SK-N-SH (cell line): ENCODE measurements at regions not wholly inside any gene's neighbourhood (a gene's known extent, or its start where the extent isn't known, plus 50 kb on each side); places are given as distances from the start of the nearest gene placed in this dataset.

Experiments used
- CTCF ChIA-PET: fragments of 300-600, 350-600 bp; formaldehyde crosslinking; extraction: SDS; loops from one replicate; lab custom pipeline; 2021; lab: Yijun Ruan, JAX
- POLR2A ChIA-PET: fragments of 350-600 bp; sonication (Branson Sonifier 250); formaldehyde crosslinking; extraction: SDS; loops from one replicate; lab custom pipeline; 2020; ENCODE audit warnings: antibody characterized with exemption, inconsistent platforms; lab: Yijun Ruan, JAX
- DNase-seq: peaks from one replicate; pipeline ENCODE4 v3.0.0; 2012
- H2AFZ ChIP-seq: fragments of 200-600 bp; sonication (generic); 2 replicates; pipeline ENCODE4 v1.8.1; 2016; ENCODE audit warnings: antibody characterized with exemption, mild to moderate bottlenecking, low read depth
- H3F3A ChIP-seq: fragments of 200-600 bp; sonication (generic); replicated peaks from 2 replicates; pipeline ENCODE3; 2016; ENCODE audit warnings: antibody characterized with exemption, mild to moderate bottlenecking; ENCODE audit not compliant: insufficient read depth
- H3K27ac ChIP-seq, 2 experiments: fragments of 200-500 bp in 1 of 2; fragments of 200-600 bp in 1 of 2; sonication (Bioruptor generic) in 1 of 2; sonication (generic), shearing (Covaris generic) in 1 of 2; 2 replicates each; pipeline versions ENCODE4 v1.5.1 to v1.6.1; 2014 to 2016; ENCODE audit warnings: low read depth in 2 of 2, inconsistent platforms in 1 of 2, low read length in 1 of 2, mild to moderate bottlenecking in 1 of 2, mixed read lengths in 1 of 2
- H3K27me3 ChIP-seq: fragments of 200-600 bp; sonication (generic), shearing (Covaris generic); 2 replicates; pipeline ENCODE4 v1.6.1; 2016; ENCODE audit warnings: mixed run types; ENCODE audit not compliant: insufficient read depth
- H3K36me3 ChIP-seq, 2 experiments: fragments of 200-500 bp in 1 of 2; fragments of 200-600 bp in 1 of 2; sonication (Bioruptor generic) in 1 of 2; sonication (generic) in 1 of 2; replicated peaks in 1 of 2; 2 replicates each; pipeline versions ENCODE3 to v1.5.1; 2014 to 2016; ENCODE audit warnings: low read length in 1 of 2, mild to moderate bottlenecking in 1 of 2; ENCODE audit not compliant: insufficient read depth in 2 of 2, control insufficient read depth in 1 of 2
- H3K4me1 ChIP-seq, 2 experiments: fragments of 200-500 bp in 1 of 2; fragments of 200-600 bp in 1 of 2; sonication (Bioruptor generic) in 1 of 2; sonication (generic), shearing (Covaris generic) in 1 of 2; 2 replicates each; pipeline versions ENCODE4 v1.5.1 to v1.6.1; 2014 to 2016; ENCODE audit warnings: low read depth in 1 of 2, low read length in 1 of 2, mixed run types in 1 of 2; ENCODE audit not compliant: insufficient read depth in 2 of 2, control insufficient read depth in 1 of 2
- H3K4me2 ChIP-seq: fragments of 200-600 bp; sonication (generic), shearing (Covaris generic); 2 replicates; pipeline ENCODE4 v1.6.1; 2017; ENCODE audit warnings: mixed run types
- H3K4me3 ChIP-seq, 2 experiments: fragments of 200-500 bp in 1 of 2; fragments of 200-600 bp in 1 of 2; sonication (Bioruptor generic) in 1 of 2; sonication (generic), shearing (Covaris generic) in 1 of 2; 2 replicates each; pipeline versions ENCODE4 v1.5.1 to v1.8.1; 2014 to 2016; ENCODE audit warnings: low read depth in 2 of 2, inconsistent platforms in 1 of 2, low read length in 1 of 2, mild to moderate bottlenecking in 1 of 2, mixed read lengths in 1 of 2, moderate library complexity in 1 of 2
- H3K79me2 ChIP-seq: fragments of 200-600 bp; sonication (generic); 2 replicates; pipeline ENCODE4 v1.8.1; 2017; ENCODE audit warnings: mild to moderate bottlenecking; ENCODE audit not compliant: insufficient read depth
- H3K9ac ChIP-seq: fragments of 200-600 bp; sonication (generic); 2 replicates; pipeline ENCODE4 v1.6.1; 2017; ENCODE audit warnings: mixed run types
- H3K9me2 ChIP-seq: fragments of 200-600 bp; sonication (generic); 2 replicates; pipeline ENCODE4 v1.6.1; 2017; ENCODE audit warnings: mixed run types
- H3K9me3 ChIP-seq: fragments of 200-600 bp; sonication (generic); 2 replicates; pipeline ENCODE4 v1.6.1; 2017; ENCODE audit warnings: mixed run types, mild to moderate bottlenecking, moderate library complexity
- H4K20me1 ChIP-seq: fragments of 200-600 bp; sonication (generic); 2 replicates; pipeline ENCODE4 v1.6.1; 2017; ENCODE audit warnings: mild to moderate bottlenecking, mixed run types; ENCODE audit not compliant: insufficient read depth
- ELF1 ChIP-seq: IDR thresholded peaks from 2 replicates; pipeline ENCODE4 v1.4.0; 2012
- EP300 ChIP-seq, 2 experiments: IDR thresholded peaks; 2 replicates each; pipeline versions ENCODE4 v1.4.0 to v1.6.1; 2012; ENCODE audit warnings: borderline replicate concordance in 1 of 2, low read depth in 1 of 2, low read length in 1 of 2
- EZH2phosphoT487 ChIP-seq: fragments of 200-600 bp; sonication (generic); IDR thresholded peaks from 2 replicates; pipeline ENCODE4 v1.6.1; 2017; ENCODE audit warnings: low read depth, mixed run types, mild to moderate bottlenecking, antibody characterized with exemption, moderate library complexity, borderline replicate concordance
- GATA2 ChIP-seq: sonication (generic); formaldehyde crosslinking; IDR thresholded peaks from 2 replicates; pipeline ENCODE4 v1.5.0; 2020; ENCODE audit warnings: mild to moderate bottlenecking, missing genetic modification reagents
- MEF2A ChIP-seq: IDR thresholded peaks from 2 replicates; pipeline ENCODE4 v1.4.0; 2012; ENCODE audit warnings: low read depth, borderline replicate concordance
- POLR2AphosphoS5 ChIP-seq: IDR thresholded peaks from 2 replicates; pipeline ENCODE4 v1.6.1; 2012; ENCODE audit warnings: low read depth, low read length
- RAD21 ChIP-seq: IDR thresholded peaks from 2 replicates; pipeline ENCODE4 v1.6.1; 2012; ENCODE audit warnings: mild to moderate bottlenecking, low read length
- RXRA ChIP-seq: IDR thresholded peaks from 2 replicates; pipeline ENCODE4 v1.4.0; 2012; ENCODE audit warnings: low read depth, mild to moderate bottlenecking, borderline replicate concordance
- SIN3A ChIP-seq: IDR thresholded peaks from 2 replicates; pipeline ENCODE4 v1.6.1; 2012; ENCODE audit warnings: low read depth, mild to moderate bottlenecking, low read length, moderate library complexity, borderline replicate concordance
- TAF1 ChIP-seq: IDR thresholded peaks from 2 replicates; pipeline ENCODE4 v1.6.1; 2012; ENCODE audit warnings: low read depth, mild to moderate bottlenecking, low read length, moderate library complexity, borderline replicate concordance
- TCF12 ChIP-seq: IDR thresholded peaks from 2 replicates; pipeline ENCODE4 v1.4.0; 2012
- USF2 ChIP-seq: fragments of 150-350 bp; IDR thresholded peaks from 2 replicates; pipeline ENCODE4 v1.6.1; 2017; ENCODE audit warnings: antibody characterized with exemption, low read length, low read depth, borderline replicate concordance
- WGBS: methylation state at CpG from one replicate; pipeline ENCODE4 v1.1.6; 2017; ENCODE audit warnings: low lambda C conversion rate; 5-methylcytosine and 5-hydroxymethylcytosine counted together
- TF ChIP-seq, protein P1 (sequence below): fragments of 150-350 bp; IDR thresholded peaks from 2 replicates; pipeline ENCODE4 v1.6.1; 2016; ENCODE audit warnings: mild to moderate bottlenecking, low read depth, low read length
- TF ChIP-seq, protein P2 (sequence below): IDR thresholded peaks from 2 replicates; pipeline ENCODE4 v1.4.0; 2012; ENCODE audit warnings: low read depth, borderline replicate concordance

GRCh38 chr13:90533866-90534265 lies 813.6 kb upstream of the MIR17HG start:
- CTCF ChIA-PET, result no interaction called here
- Histone ChIP-seq H3K9me2 (no peaks in the 10 kb centered on the region), H4K20me1 (no peaks in the 10 kb centered on the region), H3K4me3 (no peak overlapping the region), H2AFZ (no peak overlapping the region), H3K79me2 (no peaks in the 10 kb centered on the region), H3K27me3 (no peaks in the 10 kb centered on the region), H3K4me2 (no peak overlapping the region)
- DNase-seq, result no peak
- 80% methylated on average over 2 of the region's 2 CpGs for WGBS
- POLR2A ChIA-PET, result no interaction called here
- no peak for TF ChIP-seq SIN3A
- TF ChIP-seq, protein P1, sequence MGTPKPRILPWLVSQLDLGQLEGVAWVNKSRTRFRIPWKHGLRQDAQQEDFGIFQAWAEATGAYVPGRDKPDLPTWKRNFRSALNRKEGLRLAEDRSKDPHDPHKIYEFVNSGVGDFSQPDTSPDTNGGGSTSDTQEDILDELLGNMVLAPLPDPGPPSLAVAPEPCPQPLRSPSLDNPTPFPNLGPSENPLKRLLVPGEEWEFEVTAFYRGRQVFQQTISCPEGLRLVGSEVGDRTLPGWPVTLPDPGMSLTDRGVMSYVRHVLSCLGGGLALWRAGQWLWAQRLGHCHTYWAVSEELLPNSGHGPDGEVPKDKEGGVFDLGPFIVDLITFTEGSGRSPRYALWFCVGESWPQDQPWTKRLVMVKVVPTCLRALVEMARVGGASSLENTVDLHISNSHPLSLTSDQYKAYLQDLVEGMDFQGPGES, result no peak
- no peak for TF ChIP-seq RAD21
- TF ChIP-seq ELF1, result no peak
- no peak for TF ChIP-seq GATA2
- no peak for TF ChIP-seq POLR2AphosphoS5
- no peak for TF ChIP-seq EZH2phosphoT487
- TF ChIP-seq, protein P2, sequence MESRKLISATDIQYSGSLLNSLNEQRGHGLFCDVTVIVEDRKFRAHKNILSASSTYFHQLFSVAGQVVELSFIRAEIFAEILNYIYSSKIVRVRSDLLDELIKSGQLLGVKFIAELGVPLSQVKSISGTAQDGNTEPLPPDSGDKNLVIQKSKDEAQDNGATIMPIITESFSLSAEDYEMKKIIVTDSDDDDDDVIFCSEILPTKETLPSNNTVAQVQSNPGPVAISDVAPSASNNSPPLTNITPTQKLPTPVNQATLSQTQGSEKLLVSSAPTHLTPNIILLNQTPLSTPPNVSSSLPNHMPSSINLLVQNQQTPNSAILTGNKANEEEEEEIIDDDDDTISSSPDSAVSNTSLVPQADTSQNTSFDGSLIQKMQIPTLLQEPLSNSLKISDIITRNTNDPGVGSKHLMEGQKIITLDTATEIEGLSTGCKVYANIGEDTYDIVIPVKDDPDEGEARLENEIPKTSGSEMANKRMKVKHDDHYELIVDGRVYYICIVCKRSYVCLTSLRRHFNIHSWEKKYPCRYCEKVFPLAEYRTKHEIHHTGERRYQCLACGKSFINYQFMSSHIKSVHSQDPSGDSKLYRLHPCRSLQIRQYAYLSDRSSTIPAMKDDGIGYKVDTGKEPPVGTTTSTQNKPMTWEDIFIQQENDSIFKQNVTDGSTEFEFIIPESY, result no peak
- TF ChIP-seq MEF2A, result no peak
- no peak for TF ChIP-seq USF2
- TF ChIP-seq TCF12, result no peak
- TF ChIP-seq RXRA, result no peak
- TF ChIP-seq TAF1, result no peak
- TF ChIP-seq EP300 (IDR thresholded peaks at IDR 0.05; ENCODE audit: borderline replicate concordance in 1 of 2, low read depth in 1 of 2, low read length in 1 of 2), result no peak
- TF ChIP-seq, all 33 proteins: peak for 0
- Histone ChIP-seq H3K27ac (no peak overlapping the region), H3K4me1 (peaks cover 0 to 3% of the 10 kb centered on the region in 2 experiments; a peak in 1 of 4 replicates), H3F3A (no peaks in the 10 kb centered on the region), H3K36me3 (no peaks in the 10 kb centered on the region), H3K9me3 (no peaks in the 10 kb centered on the region), H3K9ac (no peak overlapping the region)
